Right lobe of liver (tissue), 6 donors: ENCODE measurements at regions not wholly inside any gene's neighbourhood (a gene's known extent, or its start where the extent isn't known, plus 50 kb on each side); places are given as distances from the start of the nearest gene placed in this dataset.

Experiments used
- ATAC-seq, 4 donors: fragments of 200-7000 bp; cut with Tn5 transposase; one replicate each; pipeline ENCODE4 v1.9.1; 2020; ENCODE audit warnings: mild to moderate bottlenecking in 4 of 4, moderate library complexity in 4 of 4
- DNase-seq, 3 donors: peaks; one replicate each; pipeline ENCODE4 v3.0.0-alpha.2; 2020
- H3K27ac ChIP-seq, 3 donors: fragments of 200-600 bp; one replicate each; pipeline ENCODE4 v1.8.0; 2022
- H3K27me3 ChIP-seq, 2 donors: fragments of 200-600 bp; one replicate each; pipeline ENCODE4 v1.8.0; 2022
- H3K36me3 ChIP-seq, 4 donors: fragments of 200-600 bp; sonication (generic) in 1 of 4; one replicate each; pipeline versions ENCODE4 v1.5.1 to v1.8.0; 2017 to 2022; ENCODE audit warnings: control low read depth in 1 of 4
- H3K4me1 ChIP-seq, 4 donors: fragments of 200-600 bp; sonication (generic) in 1 of 4; one replicate each; pipeline versions ENCODE4 v1.5.1 to v1.8.0; 2017 to 2022; ENCODE audit warnings: control low read depth in 1 of 4
- H3K4me3 ChIP-seq, 3 donors: fragments of 200-600 bp; one replicate each; pipeline ENCODE4 v1.8.0; 2022
- H3K9me3 ChIP-seq, 4 donors: fragments of 200-600 bp; sonication (generic) in 1 of 4; one replicate each; pipeline versions ENCODE4 v1.5.1 to v1.8.0; 2017 to 2022; ENCODE audit warnings: control low read depth in 1 of 4
- CTCF ChIP-seq, 4 donors: fragments of 200-600 bp in 3 of 4; fragments of 450-650 bp in 1 of 4; IDR thresholded peaks; one replicate each; pipeline versions ENCODE4 v1.5.1 to v1.8.0; 2016 to 2022; ENCODE audit warnings: antibody characterized with exemption in 4 of 4, mild to moderate bottlenecking in 2 of 4
- POLR2A ChIP-seq: fragments of 450-650 bp; IDR thresholded peaks from one replicate; pipeline ENCODE4 v1.6.1; 2017; ENCODE audit warnings: antibody characterized with exemption, mild to moderate bottlenecking
- WGBS: methylation state at CpG from one replicate; pipeline ENCODE4 v1.1.6; 2018; ENCODE audit warnings: low coverage, low lambda C conversion rate; ENCODE audit not compliant: insufficient coverage; ENCODE audit errors: missing lambda C conversion rate; 5-methylcytosine and 5-hydroxymethylcytosine counted together
- intact Hi-C, 2 donors: fragments of 100-400 bp; cut with DNase I; formaldehyde crosslinking; loops; one replicate each; pipeline versions ENCODE4 v1.11.2 to v1.14.1; 2022
- donor health status: DM: no; HTN: yes; CAD: no.
- donor health status: DM: no; HTN: no; CAD: no.
- donor health status: DM: no; HTN: no; CAD: no.
- donor health status: DM: no; HTN: yes; CAD: no.
- donor health status: DM: no; HTN: yes; CAD: no.

GRCh38 chr20:22701679-22702308, 117.4 kb upstream of the FOXA2 start:
- Histone ChIP-seq H3K27ac (no peak overlapping the region), H3K27me3 (no peaks in the 10 kb centered on the region), H3K9me3 (no peaks in the 10 kb centered on the region), H3K36me3 (no peaks in the 10 kb centered on the region), H3K4me1 (no peaks in the 10 kb centered on the region), H3K4me3 (no peak overlapping the region)
- intact Hi-C loops: no loop called here
- WGBS: 46% methylated on average over 1 of the region's 1 CpG
- no peak for ATAC-seq
- no peak for DNase-seq
- no peak for TF ChIP-seq POLR2A
- TF ChIP-seq CTCF (IDR thresholded peaks at IDR 0.05): no peak

DNA sequence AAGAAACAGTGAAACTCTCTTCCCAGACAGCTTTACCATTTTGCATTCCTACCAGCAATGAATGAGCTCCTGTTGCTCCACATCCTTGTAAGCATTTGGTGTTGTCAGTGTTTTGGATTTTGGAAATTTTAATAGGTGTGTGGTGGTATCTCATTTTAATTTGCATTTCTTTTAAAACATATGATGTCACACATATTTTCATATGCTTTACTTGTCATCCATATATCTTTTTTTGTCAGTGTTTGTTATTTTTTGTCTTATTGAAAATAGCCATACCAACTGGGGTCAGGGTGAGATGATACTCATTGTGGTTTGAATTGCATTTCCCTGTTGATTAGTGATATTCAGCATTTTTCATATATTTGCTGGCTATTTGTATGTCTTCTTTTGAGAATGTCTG, 119.5 kb upstream of the FOXA2 start:
- no peak overlapping the region for H3K4me3 ChIP-seq
- H3K36me3 ChIP-seq: no peaks in the 10 kb centered on the region
- no peaks in the 10 kb centered on the region for H3K9me3 ChIP-seq
- H3K27ac ChIP-seq: no peak overlapping the region
- no peak for ATAC-seq
- no peak for DNase-seq
- no peaks in the 10 kb centered on the region for H3K27me3 ChIP-seq
- TF ChIP-seq POLR2A: no peak
- TF ChIP-seq CTCF (IDR thresholded peaks at IDR 0.05): no peak
- H3K4me1 ChIP-seq: no peaks in the 10 kb centered on the region
- intact Hi-C loops: no loop called here

DNA sequence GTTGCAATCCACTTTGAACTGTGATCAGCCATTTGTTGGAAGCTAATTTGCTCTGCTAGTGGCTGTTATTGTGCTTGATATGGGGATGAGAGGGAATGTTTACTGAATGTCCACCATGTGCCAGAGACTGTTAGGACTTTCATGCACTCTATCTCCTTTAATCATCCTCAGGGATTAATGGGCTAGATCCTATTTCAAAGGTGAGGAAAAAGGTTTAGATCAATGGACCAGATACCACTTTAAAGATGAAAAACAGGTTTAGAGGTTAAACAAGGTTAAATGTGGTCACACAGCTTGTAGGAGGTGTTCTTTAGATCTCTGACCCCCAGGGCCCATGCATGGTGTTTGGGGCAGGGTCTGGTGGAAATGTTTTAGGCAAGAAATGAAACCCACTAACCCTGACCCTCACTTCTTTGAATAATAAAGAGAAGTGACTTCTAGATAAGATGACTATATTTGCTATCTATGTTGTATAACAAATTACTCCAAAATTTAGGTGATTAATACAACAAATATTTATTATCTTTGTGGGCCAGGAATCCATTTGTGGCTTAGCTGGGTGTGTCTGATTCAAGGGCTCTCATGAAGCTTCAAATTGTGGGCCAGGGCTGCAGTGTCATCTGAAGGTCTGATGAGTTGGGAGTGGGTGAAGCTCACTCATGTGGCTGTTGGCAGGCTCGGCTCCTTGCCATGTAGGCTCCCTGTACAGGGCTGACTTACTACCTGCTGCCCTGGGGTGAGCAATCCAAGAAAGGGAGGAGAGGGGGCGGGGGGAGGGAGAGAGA, 127.8 kb upstream of the FOXA2 start:
- Histone ChIP-seq H3K36me3 (no peaks in the 10 kb centered on the region), H3K4me3 (no peak overlapping the region), H3K27me3 (no peaks in the 10 kb centered on the region), H3K9me3 (no peaks in the 10 kb centered on the region), H3K27ac (no peak overlapping the region), H3K4me1 (no peaks in the 10 kb centered on the region)
- intact Hi-C loops: no loop called here
- no peak for ATAC-seq
- 40% methylated on average over 2 of the region's 2 CpGs for WGBS
- DNase-seq: no peak
- no peak for TF ChIP-seq CTCF (IDR thresholded peaks at IDR 0.05)

GRCh38 chr20:22716821-22717351, 132.5 kb upstream of the FOXA2 start:
- Histone ChIP-seq H3K4me3 (no peak overlapping the region), H3K27me3 (no peaks in the 10 kb centered on the region), H3K36me3 (no peaks in the 10 kb centered on the region), H3K4me1 (no peaks in the 10 kb centered on the region), H3K9me3 (no peaks in the 10 kb centered on the region), H3K27ac (no peak overlapping the region)
- DNase-seq (no peak), ATAC-seq (no peak)
- 17% methylated on average over 5 of the region's 5 CpGs for WGBS
- intact Hi-C loops: no loop called here
- TF ChIP-seq CTCF (IDR thresholded peaks at IDR 0.05) (no peak), POLR2A (no peak)
